ENCODE measurements at regions not wholly inside any gene's neighbourhood (a gene's known extent, or its start where the extent isn't known, plus 50 kb on each side); places are given as distances from the start of the nearest gene placed in this dataset.

- TF ChIP-seq L3MBTL2 (IDR thresholded peaks at IDR 0.05) (peak; percentile 96), WHSC1 (IDR thresholded peaks at IDR 0.05; ENCODE audit: low read length) (no peak), BCOR (IDR thresholded peaks at IDR 0.05) (no peak), HDAC1 (IDR thresholded peaks at IDR 0.05) (0 out of 4 replicates have a peak, but pooled peaks of 1 of the 2 experiments have one; percentile 45), ZC3H4 (CRISPR knock-in tag; IDR thresholded peaks at IDR 0.05; ENCODE audit: borderline replicate concordance) (no peak), NEUROD1 (IDR thresholded peaks at IDR 0.05; ENCODE audit: borderline replicate concordance, low read depth, low read length, partially characterized antibody) (peak; percentile 42), ZNF75A (CRISPR knock-in tag; IDR thresholded peaks at IDR 0.05) (no peak), KDM1A (IDR thresholded peaks at IDR 0.05) (no peak), ZBTB9 (CRISPR knock-in tag; IDR thresholded peaks at IDR 0.05) (no peak), JUNB (CRISPR knock-in tag; conservative IDR thresholded peaks at IDR 0.05) (no peak), SNIP1 (IDR thresholded peaks at IDR 0.05; ENCODE audit: low read depth) (no peak), GATAD2A (IDR thresholded peaks at IDR 0.05) (no peak), SRF (CRISPR knock-in tag; IDR thresholded peaks at IDR 0.05) (no peak), ARID3A (IDR thresholded peaks at IDR 0.05; ENCODE audit: borderline replicate concordance, low read depth, low read length) (no peak), CBX2 (IDR thresholded peaks at IDR 0.05; ENCODE audit: insufficient read depth, low read length, poor library complexity, severe bottlenecking) (no peak), ZNF778 (CRISPR knock-in tag; IDR thresholded peaks at IDR 0.05) (no peak), GABPA (tag; conservative IDR thresholded peaks at IDR 0.05; ENCODE audit: low read depth) (no peak), FOS (IDR thresholded peaks at IDR 0.05; ENCODE audit: extremely low read depth, insufficient read length) (peak; percentile 86)
These were observed 68.8 kb upstream of the SFSWAP start (continued) for GRCh38 chr12:131642101-131642540.
